Neural cell (in vitro differentiated cells): ENCODE measurements at regions not wholly inside any gene's neighbourhood (a gene's known extent, or its start where the extent isn't known, plus 50 kb on each side); places are given as distances from the start of the nearest gene placed in this dataset.

Experiments used
- H2AFZ ChIP-seq: fragments of 200-600, 300-800 bp; sonication (generic), shearing (Covaris generic); 2 replicates; pipeline ENCODE4 v1.6.0; 2014; ENCODE audit warnings: low read depth, mild to moderate bottlenecking, antibody characterized with exemption, low read length, moderate library complexity
- H3F3A ChIP-seq: fragments of 200-600 bp; shearing (Covaris generic); 2 replicates; pipeline ENCODE4 v1.6.1; 2016; ENCODE audit warnings: mild to moderate bottlenecking, moderate library complexity, mixed read lengths, antibody characterized with exemption, low read length; ENCODE audit not compliant: insufficient read depth, poor library complexity, severe bottlenecking
- H3K27ac ChIP-seq: fragments of 200-600, 300-800 bp; sonication (generic), shearing (Covaris generic); 2 replicates; pipeline ENCODE4 v1.5.1; 2014; ENCODE audit warnings: mild to moderate bottlenecking, low read length, moderate library complexity
- H3K27me3 ChIP-seq: fragments of 300-800, 200-600 bp; sonication (generic), shearing (Covaris generic); 2 replicates; pipeline ENCODE4 v1.6.0; 2014; ENCODE audit warnings: mild to moderate bottlenecking, low read depth, low read length, moderate library complexity; ENCODE audit not compliant: insufficient read depth
- H3K36me3 ChIP-seq: fragments of 300-800, 200-600 bp; sonication (generic), shearing (Covaris generic); 2 replicates; pipeline ENCODE4 v1.5.1; 2014; ENCODE audit warnings: mild to moderate bottlenecking, antibody characterized with exemption, low read length, moderate library complexity; ENCODE audit not compliant: insufficient read depth
- H3K4me2 ChIP-seq: fragments of 300-800, 200-600 bp; sonication (generic), shearing (Covaris generic); 2 replicates; pipeline ENCODE4 v1.6.0; 2014; ENCODE audit warnings: mild to moderate bottlenecking, low read length
- H3K4me3 ChIP-seq: fragments of 300-800, 200-600 bp; sonication (generic), shearing (Covaris generic); 2 replicates; pipeline ENCODE4 v1.5.1; 2014; ENCODE audit warnings: mild to moderate bottlenecking, low read length, moderate library complexity
- H3K79me2 ChIP-seq: fragments of 200-600 bp; shearing (Covaris generic); replicated peaks from 2 replicates; pipeline ENCODE4 v1.6.0; 2014; ENCODE audit warnings: mild to moderate bottlenecking, low read length, moderate library complexity; ENCODE audit not compliant: insufficient read depth
- H3K9ac ChIP-seq: fragments of 300-800, 200-600 bp; sonication (generic), shearing (Covaris generic); 2 replicates; pipeline ENCODE4 v1.6.1; 2016; ENCODE audit warnings: mild to moderate bottlenecking, low read length, mixed read lengths
- H3K9me2 ChIP-seq: fragments of 200-600 bp; shearing (Covaris generic); 2 replicates; pipeline ENCODE4 v1.6.1; 2016; ENCODE audit warnings: mild to moderate bottlenecking, low read length, mixed read lengths; ENCODE audit not compliant: insufficient read depth
- H3K9me3 ChIP-seq: fragments of 200-600, 300-800 bp; sonication (generic), shearing (Covaris generic); 2 replicates; pipeline ENCODE4 v1.6.1; 2016; ENCODE audit warnings: mild to moderate bottlenecking, mixed run types, low read length, moderate library complexity, mixed read lengths
- H4K20me1 ChIP-seq: fragments of 200-600 bp; shearing (Covaris generic); 2 replicates; pipeline ENCODE4 v1.6.1; 2016; ENCODE audit warnings: mild to moderate bottlenecking, mixed run types; ENCODE audit not compliant: insufficient read depth
- CTCF ChIP-seq: fragments of 450-650 bp; IDR thresholded peaks from 2 replicates; pipeline ENCODE4 v1.5.1; 2014; ENCODE audit warnings: antibody characterized with exemption, mild to moderate bottlenecking, moderate library complexity; ENCODE audit not compliant: poor library complexity, severe bottlenecking
- EP300 ChIP-seq: fragments of 450-650 bp; conservative IDR thresholded peaks from 2 replicates; pipeline ENCODE4 v1.6.1; 2014; ENCODE audit warnings: antibody characterized with exemption, mild to moderate bottlenecking, moderate library complexity; ENCODE audit not compliant: poor library complexity, severe bottlenecking
- EZH2 ChIP-seq: fragments of 200-600, 300-800 bp; shearing (Covaris generic), sonication (generic); IDR thresholded peaks from 2 replicates; pipeline ENCODE4 v1.6.1; 2014; ENCODE audit warnings: antibody characterized with exemption, low read length, borderline replicate concordance, mild to moderate bottlenecking; ENCODE audit not compliant: insufficient read depth, poor library complexity, severe bottlenecking
- MXI1 ChIP-seq: fragments of 450-650 bp; conservative IDR thresholded peaks from 2 replicates; pipeline ENCODE4 v1.6.1; 2014; ENCODE audit warnings: antibody characterized with exemption, mild to moderate bottlenecking; ENCODE audit not compliant: poor library complexity, severe bottlenecking
- POLR2AphosphoS5 ChIP-seq: IDR thresholded peaks from 2 replicates; pipeline ENCODE4 v1.6.1; 2012
- RAD21 ChIP-seq: fragments of 450-650 bp; conservative IDR thresholded peaks from 2 replicates; pipeline ENCODE4 v1.6.1; 2014; ENCODE audit warnings: antibody characterized with exemption, mild to moderate bottlenecking, moderate library complexity
- REST ChIP-seq: IDR thresholded peaks from 2 replicates; pipeline ENCODE4 v1.6.1; 2012; ENCODE audit warnings: borderline replicate concordance
- SMC3 ChIP-seq: fragments of 450-650 bp; conservative IDR thresholded peaks from 2 replicates; pipeline ENCODE4 v1.6.1; 2014; ENCODE audit warnings: antibody characterized with exemption, mild to moderate bottlenecking, moderate library complexity; ENCODE audit not compliant: poor library complexity
- TAF1 ChIP-seq: IDR thresholded peaks from 2 replicates; pipeline ENCODE4 v1.6.1; 2012; ENCODE audit warnings: low read depth

- Histone ChIP-seq H3K79me2 (no peaks in the 10 kb centered on the region), H3F3A (no peaks in the 10 kb centered on the region), H3K9me2 (no peaks in the 10 kb centered on the region), H3K27ac (no peak overlapping the region), H3K4me3 (no peak overlapping the region), H3K27me3 (no peaks in the 10 kb centered on the region), H3K9ac (no peak overlapping the region), H3K36me3 (no peaks in the 10 kb centered on the region), H3K4me2 (no peak overlapping the region), H3K9me3 (no peaks in the 10 kb centered on the region), H2AFZ (no peak overlapping the region), H4K20me1 (no peaks in the 10 kb centered on the region)
- TF ChIP-seq SMC3 (no peak), TAF1 (no peak), POLR2AphosphoS5 (no peak), RAD21 (no peak), REST (no peak), MXI1 (no peak), EZH2 (no peak), EP300 (no peak), CTCF (no peak)
Measured at GRCh38 chr4:98802770-98803198, 126.1 kb downstream of the EIF4E start.

GRCh38 chr4:98801259-98801725 is 127.6 kb downstream of the EIF4E start:
- H3K27me3 ChIP-seq = no peaks in the 10 kb centered on the region
- H2AFZ ChIP-seq = no peak overlapping the region
- no peak for TF ChIP-seq SMC3
- TF ChIP-seq REST = no peak
- TF ChIP-seq EP300 = no peak
- no peak for TF ChIP-seq POLR2AphosphoS5
- no peak for TF ChIP-seq RAD21
- H3K9me2 ChIP-seq = no peaks in the 10 kb centered on the region
- H3K27ac ChIP-seq = no peak overlapping the region
- H3K9me3 ChIP-seq = no peaks in the 10 kb centered on the region
- H3K36me3 ChIP-seq = no peaks in the 10 kb centered on the region
- no peaks in the 10 kb centered on the region for H4K20me1 ChIP-seq
- no peak overlapping the region for H3K9ac ChIP-seq
- H3F3A ChIP-seq = no peaks in the 10 kb centered on the region
- no peak overlapping the region for H3K4me2 ChIP-seq
- H3K79me2 ChIP-seq = no peaks in the 10 kb centered on the region
- H3K4me3 ChIP-seq = no peak overlapping the region
